ENCODE measurements at regions not wholly inside any gene's neighbourhood (a gene's known extent, or its start where the extent isn't known, plus 50 kb on each side); places are given as distances from the start of the nearest gene placed in this dataset.
"Not testable (repeated sequence)": the region's sequence is repeated elsewhere in the genome, so short reads cannot be mapped to it uniquely, and the experiment has no call there.

- DNase-seq, result no peak
These were observed 466.6 kb upstream of the EYS start for GRCh38 chr6:66173587-66173986.

- not testable (repeated sequence) for DNase-seq
These were observed 459.7 kb upstream of the EYS start for GRCh38 chr6:66166713-66167112.

DNA sequence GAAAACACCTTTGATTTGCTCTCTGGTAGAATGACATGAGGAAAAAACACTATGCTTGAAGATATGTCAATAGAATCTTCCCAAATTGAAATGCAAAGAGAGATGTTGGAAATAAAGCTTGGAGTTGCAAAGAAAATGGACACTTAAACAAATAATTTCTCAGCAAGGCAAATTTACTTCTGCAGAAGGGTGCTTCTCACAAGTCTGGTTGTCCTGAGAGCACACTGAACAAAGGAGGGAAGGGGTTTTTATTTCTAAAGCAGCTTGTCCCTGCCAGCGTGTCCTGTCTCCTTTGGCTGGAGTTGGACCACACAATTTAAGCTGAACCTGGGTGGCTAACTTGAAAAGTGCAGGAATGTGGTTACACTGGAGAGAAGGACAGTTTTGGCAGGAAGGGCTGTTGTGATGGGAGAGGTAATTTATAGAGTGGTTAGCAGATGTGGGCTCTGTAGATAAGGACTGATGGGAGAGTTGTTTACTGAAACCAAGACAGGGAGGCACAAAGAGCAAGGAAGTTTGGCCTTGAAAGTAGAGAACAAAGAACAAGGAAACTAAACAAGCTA is 454.6 kb upstream of the EYS start:
- DNase-seq, result no peak

DNA sequence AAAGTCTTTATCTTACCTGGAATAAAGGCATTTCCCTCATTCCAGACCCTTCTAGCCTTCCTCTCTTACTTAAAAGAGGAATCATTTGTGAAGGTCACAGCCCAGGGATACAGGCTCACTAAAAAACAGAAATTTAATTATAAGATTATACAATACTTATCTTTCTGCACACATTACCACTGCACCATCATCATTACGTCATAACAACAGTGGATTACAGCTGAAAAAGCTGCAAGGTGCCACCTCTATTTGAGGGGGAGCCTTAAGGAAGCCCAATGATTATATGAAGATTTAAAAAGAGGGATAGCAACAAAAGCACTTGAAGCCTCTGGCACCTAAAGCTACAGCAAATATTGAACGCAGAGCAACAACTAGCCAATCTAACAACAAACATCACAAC is 452.9 kb upstream of the EYS start:
- no peak for DNase-seq

DNA sequence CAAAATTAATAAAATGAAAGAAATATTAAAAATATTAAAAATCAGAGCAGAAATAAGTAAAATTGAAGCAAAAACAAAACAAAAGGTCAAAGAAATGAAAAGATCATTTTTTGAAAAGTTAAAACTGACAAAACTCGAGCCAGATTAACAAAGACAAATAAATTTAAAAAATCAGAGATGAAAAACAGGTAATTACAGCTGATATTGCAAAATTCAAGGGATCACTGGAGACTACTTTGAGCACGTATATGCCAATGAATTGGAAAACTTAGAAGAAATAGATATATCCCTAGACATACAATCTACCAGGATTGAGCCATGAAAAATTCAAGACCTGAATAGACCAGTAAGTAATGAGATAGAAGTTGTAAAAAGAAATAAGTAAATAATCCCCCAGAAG is 446.2 kb upstream of the EYS start:
- no peak for DNase-seq

DNA sequence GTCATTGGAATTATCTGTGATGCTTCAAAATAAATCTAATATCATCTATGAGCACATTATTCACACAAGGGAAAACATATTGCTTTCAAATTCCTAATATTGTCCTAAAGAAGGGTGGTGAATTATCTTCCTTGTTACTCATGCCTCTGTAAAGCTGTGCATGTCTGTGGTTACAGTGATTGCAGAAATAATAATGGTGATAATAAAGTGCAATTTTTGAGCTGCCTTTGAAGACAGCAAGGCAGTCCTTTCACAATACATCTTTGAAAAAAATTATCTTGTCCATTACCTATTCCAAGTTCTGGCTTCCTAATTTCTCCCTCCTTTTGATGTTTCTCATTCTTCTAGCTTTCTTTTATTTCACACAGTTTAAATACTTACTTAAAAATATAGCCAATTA is 442.1 kb upstream of the EYS start:
- DNase-seq, result no peak

GRCh38 chr6:66145867-66146266 is 438.8 kb upstream of the EYS start:
- no peak for DNase-seq

DNA sequence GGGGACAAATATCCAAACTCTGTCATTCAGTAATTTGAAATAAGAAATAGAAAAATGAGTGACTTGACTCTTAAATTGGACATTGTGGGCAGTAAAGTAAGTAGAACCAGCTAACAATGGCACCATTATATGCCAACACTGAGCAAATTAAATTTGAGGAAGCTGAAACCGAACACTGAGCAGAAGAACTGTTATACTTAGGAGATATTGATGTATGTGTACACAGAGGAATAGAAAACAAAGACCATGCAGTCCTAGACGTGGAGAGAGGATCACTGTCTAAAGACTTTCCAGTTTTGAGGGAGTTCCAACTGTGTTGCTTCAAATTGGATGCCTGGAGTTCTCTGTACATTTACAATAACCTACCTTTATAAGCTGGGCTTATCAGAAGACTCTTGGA is 427.0 kb upstream of the EYS start:
- DNase-seq, result no peak

- peak; percentile 7 for DNase-seq
These were observed 421.6 kb upstream of the EYS start for GRCh38 chr6:66128656-66129055.

GRCh38 chr6:66128243-66128642 is 421.2 kb upstream of the EYS start:
- no peak for DNase-seq

DNA sequence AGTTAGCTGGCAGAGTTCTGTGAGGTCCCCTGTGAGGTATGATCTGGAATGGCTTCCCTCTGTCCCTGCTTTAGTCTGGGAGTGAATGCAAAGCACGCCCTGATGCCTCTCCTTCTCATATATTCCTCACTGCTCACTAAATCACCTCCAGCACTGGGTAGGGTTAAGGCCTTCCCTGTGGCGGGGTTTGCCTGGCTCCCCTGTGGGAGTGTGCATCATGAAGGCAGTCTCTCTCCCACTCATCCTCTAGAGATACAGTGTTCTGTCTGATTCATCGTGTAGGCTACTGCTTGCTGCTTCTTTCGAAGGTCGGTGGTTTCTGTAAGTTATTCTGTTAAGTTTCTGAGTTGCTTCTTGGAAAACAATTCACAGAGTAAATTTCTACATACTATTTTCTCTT is 420.0 kb upstream of the EYS start:
- DNase-seq, result no peak

- no peak for DNase-seq
These were observed 419.3 kb upstream of the EYS start for GRCh38 chr6:66126358-66126757.

DNA sequence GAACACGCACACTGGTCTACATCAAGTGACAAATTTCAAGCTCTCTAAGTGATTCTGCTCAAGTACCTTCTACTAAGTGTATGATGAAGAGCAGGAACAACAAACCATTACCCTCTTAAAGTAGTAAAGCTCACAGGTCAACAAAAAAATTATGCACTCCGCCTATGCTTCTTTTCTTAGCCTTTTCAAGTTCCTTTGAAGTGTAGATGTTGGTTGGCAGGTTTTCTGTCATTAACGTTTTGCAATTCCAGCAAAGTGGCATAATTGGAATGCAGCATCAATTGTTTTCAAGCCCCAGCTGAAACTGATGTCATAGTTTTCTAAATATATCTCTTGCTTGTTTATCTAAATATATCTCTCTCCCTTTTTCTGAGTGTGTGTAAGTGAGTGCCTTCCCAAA is 396.9 kb upstream of the EYS start:
- no peak for DNase-seq

DNA sequence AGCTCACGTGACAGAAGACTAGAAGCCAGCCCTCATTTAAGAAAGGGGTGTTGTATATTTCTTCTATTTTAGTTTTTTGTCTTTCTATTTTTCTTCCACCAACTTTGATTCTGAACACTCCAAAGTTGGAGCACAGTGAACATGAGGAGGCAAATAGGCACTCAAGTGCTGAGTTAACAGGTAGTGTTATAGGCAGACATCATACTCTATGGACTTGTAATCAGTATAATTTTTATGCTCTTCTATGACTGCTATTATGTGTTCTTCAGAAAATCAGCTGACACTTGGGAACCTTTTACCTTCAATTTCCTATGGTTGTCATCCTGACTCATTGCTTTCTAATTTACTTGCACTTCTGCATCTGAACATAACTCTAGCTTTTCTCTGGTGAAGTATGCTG is 396.3 kb upstream of the EYS start:
- DNase-seq, result no peak

- DNase-seq, result no peak
These were observed 389.7 kb upstream of the EYS start for GRCh38 chr6:66096679-66097078.

DNA sequence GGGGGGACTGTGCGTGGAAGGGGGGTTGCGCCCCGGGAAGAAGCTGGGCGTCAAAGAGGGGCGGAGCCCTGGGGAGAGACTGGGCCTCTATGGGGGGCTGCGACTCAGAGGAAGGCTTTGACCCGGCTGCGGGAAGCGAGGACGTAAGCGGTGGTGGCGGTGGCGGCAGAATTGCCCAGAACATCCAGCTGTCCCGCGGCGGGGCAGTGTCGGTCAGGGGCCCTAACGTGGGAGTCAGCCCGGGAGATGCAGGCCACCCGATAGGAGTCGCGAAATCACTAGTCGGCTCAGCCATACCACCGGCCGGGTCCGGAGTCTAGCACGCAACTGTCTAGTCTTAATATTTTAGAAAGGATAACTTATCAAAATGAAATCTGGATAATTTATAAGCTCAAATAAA is 387.6 kb upstream of the EYS start:
- DNase-seq, result no peak

- not testable (repeated sequence) for DNase-seq
These were observed 385.3 kb upstream of the EYS start for GRCh38 chr6:66092306-66092705.

GRCh38 chr6:66086532-66086931 is 379.5 kb upstream of the EYS start:
- no peak for DNase-seq

DNA sequence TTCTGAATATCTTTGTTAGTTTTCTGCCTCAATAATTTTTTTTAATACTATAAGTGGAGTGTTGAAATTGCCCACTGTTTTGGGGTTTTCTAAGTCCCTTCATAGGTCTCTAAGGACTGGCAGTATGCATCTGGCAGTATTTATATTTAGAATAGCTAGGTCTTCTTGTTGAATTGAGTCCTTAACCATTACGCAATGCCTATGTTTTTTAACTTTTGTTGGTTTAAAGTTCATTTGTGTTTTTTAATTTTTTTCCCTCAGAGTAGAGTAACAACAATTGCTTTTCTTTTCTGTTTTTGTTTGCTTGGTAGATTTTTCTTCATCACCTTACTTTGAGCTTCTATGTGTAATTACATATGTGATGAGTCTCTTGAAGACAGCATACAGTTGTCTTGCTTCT is 375.9 kb upstream of the EYS start:
- no peak for DNase-seq

DNA sequence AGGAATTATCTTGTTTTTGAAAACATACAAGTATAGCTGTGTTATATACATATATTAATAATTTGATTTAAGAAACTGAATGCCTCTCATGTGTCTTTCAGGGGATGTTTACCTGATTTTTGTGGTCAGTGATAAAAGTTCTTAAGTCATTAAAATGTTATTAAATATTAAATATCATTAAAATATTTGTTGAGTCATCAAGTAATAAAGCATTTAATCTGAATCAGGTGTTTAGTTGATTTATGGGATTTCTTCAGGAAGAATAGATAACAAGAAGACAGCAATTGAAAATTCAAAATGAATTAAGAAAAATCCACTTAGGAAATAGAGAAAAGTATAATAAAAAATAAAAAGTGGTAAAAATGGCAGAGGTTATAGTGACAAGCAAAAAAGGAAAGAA is 361.9 kb upstream of the EYS start:
- DNase-seq, result no peak

- DNase-seq, result no peak
These were observed 361.0 kb upstream of the EYS start for GRCh38 chr6:66068033-66068432.

DNA sequence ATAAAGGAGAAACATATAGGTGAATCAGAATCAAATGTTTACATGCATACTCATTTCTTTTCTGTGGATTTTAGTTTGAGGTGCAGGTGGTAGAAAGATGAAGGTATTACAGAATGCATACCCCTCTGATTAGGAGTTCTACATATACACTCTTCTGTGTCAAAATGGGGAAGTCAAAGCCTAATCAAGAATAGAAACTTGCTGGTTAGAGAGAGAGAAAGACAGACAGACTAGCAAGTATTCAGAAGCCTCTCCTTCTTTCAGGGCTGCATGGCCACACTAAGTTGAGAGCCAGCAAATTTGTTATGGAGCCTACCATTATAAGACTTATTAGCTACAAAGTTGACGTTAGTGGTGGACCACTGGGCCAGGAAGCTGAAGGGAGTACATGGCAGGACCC is 358.3 kb upstream of the EYS start:
- DNase-seq, result no peak

DNA sequence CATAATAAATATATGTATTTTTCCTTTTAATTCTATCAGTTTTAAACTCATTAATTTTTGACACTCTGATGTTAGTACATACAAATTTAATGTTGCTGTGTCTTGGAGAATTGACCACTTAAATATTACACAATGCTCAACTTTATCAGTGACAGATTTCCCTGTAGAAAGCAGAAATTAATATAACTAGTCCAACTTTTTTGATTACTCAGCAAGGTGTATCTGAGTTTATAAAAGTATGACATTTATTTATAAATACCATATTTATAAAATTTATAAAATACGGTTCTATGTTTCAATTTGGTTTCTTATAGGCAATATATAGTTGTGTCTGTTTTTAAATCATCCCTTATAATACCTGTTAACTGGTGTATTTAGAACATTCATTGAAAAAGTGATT is 350.0 kb upstream of the EYS start:
- DNase-seq, result no peak

- no peak for DNase-seq
These were observed 347.9 kb upstream of the EYS start for GRCh38 chr6:66054967-66055366.

DNA sequence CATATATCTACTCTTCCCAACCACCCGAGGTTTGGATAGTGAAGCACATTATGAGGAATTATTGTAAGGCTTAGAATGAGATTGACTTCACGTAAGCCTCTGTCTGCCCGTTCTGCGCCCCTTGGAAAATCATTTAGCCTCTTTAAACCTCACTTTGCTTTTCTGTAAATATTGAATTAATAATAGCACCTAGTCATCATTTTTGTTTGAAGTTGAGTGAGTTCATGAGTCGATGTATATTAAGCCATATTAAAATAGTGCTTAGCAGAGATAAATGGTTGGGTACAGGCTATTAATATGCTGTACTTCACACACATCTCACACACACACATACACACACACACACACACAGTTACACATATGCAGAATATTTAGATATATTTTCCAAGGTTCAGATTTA is 344.8 kb upstream of the EYS start:
- DNase-seq, result no peak
